Heart right ventricle (tissue), 16 donors: ENCODE measurements at regions not wholly inside any gene's neighbourhood (a gene's known extent, or its start where the extent isn't known, plus 50 kb on each side); places are given as distances from the start of the nearest gene placed in this dataset.

Experiments used
- ATAC-seq, 8 donors: fragments of 200-7000 bp; cut with Tn5 transposase; one replicate each; pipeline ENCODE4 v1.9.1; 2020; ENCODE audit warnings: mild to moderate bottlenecking in 8 of 8, moderate library complexity in 8 of 8, moderate number of reproducible peaks in 1 of 8
- DNase-seq, 2 donors: peaks; one replicate each; pipeline ENCODE4 v3.0.0-alpha.2; 2020
- H3K27ac ChIP-seq, 10 donors: fragments of 200-600 bp; sonication (generic) in 2 of 10; one replicate each; pipeline versions ENCODE4 v1.5.0 to v1.8.0; 2020 to 2022; ENCODE audit warnings: mild to moderate bottlenecking in 3 of 10
- H3K27me3 ChIP-seq, 7 donors: fragments of 200-600 bp; one replicate each; pipeline ENCODE4 v1.8.0; 2021 to 2022; ENCODE audit warnings: mild to moderate bottlenecking in 2 of 7
- H3K36me3 ChIP-seq, 9 donors: fragments of 200-600 bp; sonication (generic) in 1 of 9; one replicate each; pipeline versions ENCODE4 v1.5.0 to v1.8.0; 2020 to 2022; ENCODE audit warnings: mild to moderate bottlenecking in 2 of 9
- H3K4me1 ChIP-seq, 9 donors: fragments of 200-600 bp; sonication (generic) in 1 of 9; one replicate each; pipeline versions ENCODE4 v1.5.0 to v1.8.0; 2020 to 2022; ENCODE audit warnings: mild to moderate bottlenecking in 4 of 9
- H3K4me3 ChIP-seq, 10 donors: fragments of 200-600 bp; sonication (generic) in 2 of 10; one replicate each; pipeline versions ENCODE4 v1.5.0 to v1.8.0; 2020 to 2022; ENCODE audit warnings: mild to moderate bottlenecking in 7 of 10, moderate library complexity in 2 of 10
- H3K9me3 ChIP-seq, 11 donors: fragments of 200-600 bp in 10 of 11; sonication (generic) in 2 of 11; one replicate each; pipeline versions ENCODE4 v1.5.0 to v1.8.0; 2013 to 2022; ENCODE audit warnings: mild to moderate bottlenecking in 2 of 11, control low read depth in 1 of 11, moderate library complexity in 1 of 11
- CTCF ChIP-seq, 9 donors: fragments of 200-600 bp; sonication (generic) in 2 of 9; IDR thresholded peaks; one replicate each; pipeline versions ENCODE4 v1.5.0 to v1.8.0; 2021 to 2022; ENCODE audit warnings: antibody characterized with exemption in 9 of 9, mild to moderate bottlenecking in 5 of 9, moderate library complexity in 1 of 9
- WGBS, 2 donors: extraction: QIAGEN DNeasy Blood & Tissue Kit; methylation state at CpG; one replicate each; pipeline ENCODE4 v1.1.7; 2013; ENCODE audit warnings: inconsistent platforms in 1 of 2; 5-methylcytosine and 5-hydroxymethylcytosine counted together
- intact Hi-C, 10 donors: fragments of 100-400 bp; cut with DNase I; formaldehyde crosslinking; loops; one replicate each; pipeline versions ENCODE4 v1.11.1 to v1.14.2; 2022
- donor health status: Arrhythmogenic right ventricular cardiomyopathy.
- donor health status: ischemic (EF 13 %, LVEDD 7.1; RV severe dilation, severe dysfunction).
- donor health status: healthy with polysubstance abuse.
- donor health status: DM: no; HTN: yes; CAD: no.
- donor health status: DM: no; HTN: no; CAD: no.
- donor health status: ischemic (EF 25% LVEDD 6.9; RV normal size, moderate dysfunction).
- donor health status: ischemic (EF 25% LVEDD 5.7; RV mildly dilated, moderate dysfunction).
- donor health status: healthy.
- donor health status: DM: yes; HTN: yes; CAD: no.
- donor health status: Ischemic cardiomyopathy.
- donor health status: ischemic (EF 35%, LVEDD 5.7; RV mildly dilated, moderate dysfunction).
- donor health status: nonischemic (EF 11% LVEDD 7.7; RV severe dilation, severe dysfunction).
- donor health status: DM: yes; HTN: yes; CAD: no.
- donor health status: PGD.
- donor health status: ischemic (EF 29% LVEDD 5.4; RV normal size, mild dysfunction).
- donor health status: nonischemic (EF 23%, LVEDD 6.1; RV moderate dilation, normal function).

- intact Hi-C loops, result no loop called here
- TF ChIP-seq CTCF (IDR thresholded peaks at IDR 0.05), result no peak
- no peaks in the 10 kb centered on the region for H3K36me3 ChIP-seq
- peak overlapping the region in 9 of 10 donors; percentile 42 to 78 (median 56) for H3K27ac ChIP-seq
- no peaks in the 10 kb centered on the region for H3K27me3 ChIP-seq
- no peak for DNase-seq
- H3K9me3 ChIP-seq, result peaks cover 0 to 13% (median 8%) of the 10 kb centered on the region in 11 donors
- no peak overlapping the region for H3K4me3 ChIP-seq
- 62 to 69% methylated on average over 6 of the region's 6 CpGs for WGBS, 2 donors
- ATAC-seq, result no peak
- H3K4me1 ChIP-seq, result peaks cover 0 to 46% (median 18%) of the 10 kb centered on the region in 9 donors
Measured at GRCh38 chr10:28840202-28840601, 162.9 kb downstream of the BAMBI start.

DNA sequence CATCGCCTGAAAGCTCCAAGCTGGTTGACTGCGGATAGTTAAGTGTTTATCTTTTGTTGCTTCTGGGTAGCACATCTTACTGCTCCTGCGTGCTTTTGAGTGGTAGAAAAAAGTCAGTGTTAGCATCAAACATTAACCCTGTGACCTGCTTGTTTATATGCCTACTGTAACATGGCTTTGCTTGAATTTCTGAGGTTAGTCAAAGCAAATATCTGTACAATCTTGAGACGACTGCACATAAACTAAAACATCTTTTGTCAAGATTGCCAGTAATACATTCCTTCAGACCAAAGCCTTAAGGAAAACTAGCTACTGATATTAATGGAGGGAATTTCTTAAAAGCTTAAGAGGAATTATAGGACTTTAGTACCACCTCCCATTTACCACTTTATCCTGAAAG lies 163.7 kb downstream of the BAMBI start:
- H3K36me3 ChIP-seq, result no peaks in the 10 kb centered on the region
- H3K27me3 ChIP-seq, result no peaks in the 10 kb centered on the region
- ATAC-seq, result no peak
- peaks cover 0 to 46% (median 18%) of the 10 kb centered on the region in 9 donors for H3K4me1 ChIP-seq
- intact Hi-C loops, result no loop called here
- 60 to 62% methylated on average over 4 of the region's 4 CpGs for WGBS, 2 donors
- DNase-seq, result no peak
- no peak for TF ChIP-seq CTCF (IDR thresholded peaks at IDR 0.05)
- peaks cover 0 to 16% (median 12%) of the 10 kb centered on the region in 11 donors for H3K9me3 ChIP-seq
- H3K4me3 ChIP-seq, result no peak overlapping the region
- peak overlapping the region in 8 of 10 donors; percentile 6 to 78 (median 67) for H3K27ac ChIP-seq

- H3K27ac ChIP-seq, result peak overlapping the region in 8 of 10 donors; percentile 28 to 78 (median 67)
- ATAC-seq (peak in 7 of 8 donors; percentile 52 to 79 (median 64)), DNase-seq (no peak)
- 41 to 43% methylated on average over 2 of the region's 2 CpGs for WGBS, 2 donors
- peaks cover 0 to 16% (median 12%) of the 10 kb centered on the region in 11 donors for H3K9me3 ChIP-seq
- H3K36me3 ChIP-seq, result no peaks in the 10 kb centered on the region
- H3K27me3 ChIP-seq, result no peaks in the 10 kb centered on the region
- TF ChIP-seq CTCF (IDR thresholded peaks at IDR 0.05), result no peak
- intact Hi-C loops, result no loop called here
- H3K4me3 ChIP-seq, result no peak overlapping the region
- peaks cover 0 to 46% (median 18%) of the 10 kb centered on the region in 9 donors for H3K4me1 ChIP-seq
Measured at GRCh38 chr10:28841625-28842024, 164.3 kb downstream of the BAMBI start.

- no peak for ATAC-seq
- no peak overlapping the region for H3K4me3 ChIP-seq
- H3K27me3 ChIP-seq, result no peaks in the 10 kb centered on the region
- DNase-seq, result no peak
- peak overlapping the region in 7 of 10 donors; percentile 42 to 78 (median 68) for H3K27ac ChIP-seq
- peaks cover 0 to 46% (median 18%) of the 10 kb centered on the region in 9 donors for H3K4me1 ChIP-seq
- no peaks in the 10 kb centered on the region for H3K36me3 ChIP-seq
- H3K9me3 ChIP-seq, result peaks cover 0 to 16% (median 12%) of the 10 kb centered on the region in 11 donors
- TF ChIP-seq CTCF (IDR thresholded peaks at IDR 0.05), result no peak
- WGBS, 2 donors, result 68 to 78% methylated on average over 3 of the region's 3 CpGs
- intact Hi-C loops, result no loop called here
Measured at GRCh38 chr10:28842321-28842720, 165.0 kb downstream of the BAMBI start.
